Lower leg skin (tissue), 3 donors: ENCODE measurements at regions not wholly inside any gene's neighbourhood (a gene's known extent, or its start where the extent isn't known, plus 50 kb on each side); places are given as distances from the start of the nearest gene placed in this dataset.

ENCODE experiments used
- CTCF ChIP-seq, 3 donors: fragments of 450-650 bp; IDR thresholded peaks; one replicate each; pipeline ENCODE4 v1.5.1; 2016; ENCODE audit warnings: antibody characterized with exemption in 3 of 3, mild to moderate bottlenecking in 3 of 3, moderate library complexity in 2 of 3
- POLR2A ChIP-seq, 2 donors: fragments of 450-650 bp; IDR thresholded peaks; one replicate each; pipeline ENCODE4 v1.6.1; 2016 to 2017; ENCODE audit warnings: antibody characterized with exemption in 2 of 2, mild to moderate bottlenecking in 1 of 2, moderate library complexity in 1 of 2

- TF ChIP-seq CTCF (IDR thresholded peaks at IDR 0.05) (no peak), POLR2A (IDR thresholded peaks at IDR 0.05) (no peak)
Observed at GRCh38 chr12:47554046-47554653, 151.7 kb downstream of the RPAP3 start.
